SK-N-SH (cell line): ENCODE measurements at regions not wholly inside any gene's neighbourhood (a gene's known extent, or its start where the extent isn't known, plus 50 kb on each side); places are given as distances from the start of the nearest gene placed in this dataset.

Source experiments
- CTCF ChIA-PET: fragments of 300-600, 350-600 bp; formaldehyde crosslinking; extraction: SDS; loops from one replicate; lab custom pipeline; 2021; lab: Yijun Ruan, JAX
- POLR2A ChIA-PET: fragments of 350-600 bp; sonication (Branson Sonifier 250); formaldehyde crosslinking; extraction: SDS; loops from one replicate; lab custom pipeline; 2020; ENCODE audit warnings: antibody characterized with exemption, inconsistent platforms; lab: Yijun Ruan, JAX
- DNase-seq: peaks from one replicate; pipeline ENCODE4 v3.0.0; 2012
- H2AFZ ChIP-seq: fragments of 200-600 bp; sonication (generic); 2 replicates; pipeline ENCODE4 v1.8.1; 2016; ENCODE audit warnings: antibody characterized with exemption, mild to moderate bottlenecking, low read depth
- H3F3A ChIP-seq: fragments of 200-600 bp; sonication (generic); replicated peaks from 2 replicates; pipeline ENCODE3; 2016; ENCODE audit warnings: antibody characterized with exemption, mild to moderate bottlenecking; ENCODE audit not compliant: insufficient read depth
- H3K27ac ChIP-seq, 2 experiments: fragments of 200-500 bp in 1 of 2; fragments of 200-600 bp in 1 of 2; sonication (Bioruptor generic) in 1 of 2; sonication (generic), shearing (Covaris generic) in 1 of 2; 2 replicates each; pipeline versions ENCODE4 v1.5.1 to v1.6.1; 2014 to 2016; ENCODE audit warnings: low read depth in 2 of 2, inconsistent platforms in 1 of 2, low read length in 1 of 2, mild to moderate bottlenecking in 1 of 2, mixed read lengths in 1 of 2
- H3K27me3 ChIP-seq: fragments of 200-600 bp; sonication (generic), shearing (Covaris generic); 2 replicates; pipeline ENCODE4 v1.6.1; 2016; ENCODE audit warnings: mixed run types; ENCODE audit not compliant: insufficient read depth
- H3K36me3 ChIP-seq, 2 experiments: fragments of 200-500 bp in 1 of 2; fragments of 200-600 bp in 1 of 2; sonication (Bioruptor generic) in 1 of 2; sonication (generic) in 1 of 2; replicated peaks in 1 of 2; 2 replicates each; pipeline versions ENCODE3 to v1.5.1; 2014 to 2016; ENCODE audit warnings: low read length in 1 of 2, mild to moderate bottlenecking in 1 of 2; ENCODE audit not compliant: insufficient read depth in 2 of 2, control insufficient read depth in 1 of 2
- H3K4me1 ChIP-seq, 2 experiments: fragments of 200-500 bp in 1 of 2; fragments of 200-600 bp in 1 of 2; sonication (Bioruptor generic) in 1 of 2; sonication (generic), shearing (Covaris generic) in 1 of 2; 2 replicates each; pipeline versions ENCODE4 v1.5.1 to v1.6.1; 2014 to 2016; ENCODE audit warnings: low read depth in 1 of 2, low read length in 1 of 2, mixed run types in 1 of 2; ENCODE audit not compliant: insufficient read depth in 2 of 2, control insufficient read depth in 1 of 2
- H3K4me2 ChIP-seq: fragments of 200-600 bp; sonication (generic), shearing (Covaris generic); 2 replicates; pipeline ENCODE4 v1.6.1; 2017; ENCODE audit warnings: mixed run types
- H3K4me3 ChIP-seq, 2 experiments: fragments of 200-500 bp in 1 of 2; fragments of 200-600 bp in 1 of 2; sonication (Bioruptor generic) in 1 of 2; sonication (generic), shearing (Covaris generic) in 1 of 2; 2 replicates each; pipeline versions ENCODE4 v1.5.1 to v1.8.1; 2014 to 2016; ENCODE audit warnings: low read depth in 2 of 2, inconsistent platforms in 1 of 2, low read length in 1 of 2, mild to moderate bottlenecking in 1 of 2, mixed read lengths in 1 of 2, moderate library complexity in 1 of 2
- H3K79me2 ChIP-seq: fragments of 200-600 bp; sonication (generic); 2 replicates; pipeline ENCODE4 v1.8.1; 2017; ENCODE audit warnings: mild to moderate bottlenecking; ENCODE audit not compliant: insufficient read depth
- H3K9ac ChIP-seq: fragments of 200-600 bp; sonication (generic); 2 replicates; pipeline ENCODE4 v1.6.1; 2017; ENCODE audit warnings: mixed run types
- H3K9me2 ChIP-seq: fragments of 200-600 bp; sonication (generic); 2 replicates; pipeline ENCODE4 v1.6.1; 2017; ENCODE audit warnings: mixed run types
- H3K9me3 ChIP-seq: fragments of 200-600 bp; sonication (generic); 2 replicates; pipeline ENCODE4 v1.6.1; 2017; ENCODE audit warnings: mixed run types, mild to moderate bottlenecking, moderate library complexity
- H4K20me1 ChIP-seq: fragments of 200-600 bp; sonication (generic); 2 replicates; pipeline ENCODE4 v1.6.1; 2017; ENCODE audit warnings: mild to moderate bottlenecking, mixed run types; ENCODE audit not compliant: insufficient read depth
- CHD2 ChIP-seq: fragments of 150-350 bp; IDR thresholded peaks from 2 replicates; pipeline ENCODE4 v1.6.1; 2018; ENCODE audit warnings: low read length; ENCODE audit not compliant: partially characterized antibody
- EP300 ChIP-seq, 2 experiments: IDR thresholded peaks; 2 replicates each; pipeline versions ENCODE4 v1.4.0 to v1.6.1; 2012; ENCODE audit warnings: borderline replicate concordance in 1 of 2, low read depth in 1 of 2, low read length in 1 of 2
- EZH2phosphoT487 ChIP-seq: fragments of 200-600 bp; sonication (generic); IDR thresholded peaks from 2 replicates; pipeline ENCODE4 v1.6.1; 2017; ENCODE audit warnings: low read depth, mixed run types, mild to moderate bottlenecking, antibody characterized with exemption, moderate library complexity, borderline replicate concordance
- FOSL2 ChIP-seq: IDR thresholded peaks from 2 replicates; pipeline ENCODE4 v1.4.0; 2012; ENCODE audit warnings: low read depth, mild to moderate bottlenecking, moderate library complexity, borderline replicate concordance
- FOXJ3 ChIP-seq: sonication (generic); formaldehyde crosslinking; IDR thresholded peaks from 2 replicates; pipeline ENCODE4 v1.5.1; 2020; ENCODE audit warnings: mild to moderate bottlenecking, missing genetic modification reagents
- FOXM1 ChIP-seq: IDR thresholded peaks from 2 replicates; pipeline ENCODE4 v1.4.0; 2012; ENCODE audit warnings: low read depth, mild to moderate bottlenecking
- GABPA ChIP-seq: IDR thresholded peaks from 2 replicates; pipeline ENCODE4 v1.4.0; 2012; ENCODE audit warnings: low read depth, mild to moderate bottlenecking
- MAX ChIP-seq: IDR thresholded peaks from 2 replicates; pipeline ENCODE4 v1.4.0; 2012; ENCODE audit warnings: low read depth
- MEF2A ChIP-seq: IDR thresholded peaks from 2 replicates; pipeline ENCODE4 v1.4.0; 2012; ENCODE audit warnings: low read depth, borderline replicate concordance
- MXI1 ChIP-seq: IDR thresholded peaks from 2 replicates; pipeline ENCODE4 v1.6.1; 2012; ENCODE audit warnings: mild to moderate bottlenecking, low read depth, low read length, improper control_type of control experiment
- NFIC ChIP-seq: IDR thresholded peaks from 2 replicates; pipeline ENCODE4 v1.4.0; 2012; ENCODE audit warnings: borderline replicate concordance
- NRF1 ChIP-seq: IDR thresholded peaks from 2 replicates; pipeline ENCODE4 v1.6.1; 2012; ENCODE audit warnings: low read depth, mild to moderate bottlenecking, low read length
- PBX3 ChIP-seq: IDR thresholded peaks from 2 replicates; pipeline ENCODE4; 2012
- REST ChIP-seq: IDR thresholded peaks from 2 replicates; pipeline ENCODE4 v1.6.1; 2012; ENCODE audit warnings: mild to moderate bottlenecking, low read depth, low read length, moderate library complexity
- RFX5 ChIP-seq: IDR thresholded peaks from 2 replicates; pipeline ENCODE4 v1.6.1; 2012; ENCODE audit warnings: mild to moderate bottlenecking, improper control_type of control experiment, low read length
- RXRA ChIP-seq: IDR thresholded peaks from 2 replicates; pipeline ENCODE4 v1.4.0; 2012; ENCODE audit warnings: low read depth, mild to moderate bottlenecking, borderline replicate concordance
- TCF12 ChIP-seq: IDR thresholded peaks from 2 replicates; pipeline ENCODE4 v1.4.0; 2012
- TEAD4 ChIP-seq: IDR thresholded peaks from 2 replicates; pipeline ENCODE4 v1.4.0; 2012; ENCODE audit warnings: mild to moderate bottlenecking, borderline replicate concordance; ENCODE audit not compliant: insufficient read depth
- USF1 ChIP-seq: IDR thresholded peaks from 2 replicates; pipeline ENCODE4 v1.4.0; 2012; ENCODE audit warnings: low read depth, borderline replicate concordance
- USF2 ChIP-seq: fragments of 150-350 bp; IDR thresholded peaks from 2 replicates; pipeline ENCODE4 v1.6.1; 2017; ENCODE audit warnings: antibody characterized with exemption, low read length, low read depth, borderline replicate concordance
- WGBS: methylation state at CpG from one replicate; pipeline ENCODE4 v1.1.6; 2017; ENCODE audit warnings: low lambda C conversion rate; 5-methylcytosine and 5-hydroxymethylcytosine counted together

- Histone ChIP-seq H3K9me2 (no peaks in the 10 kb centered on the region), H3K36me3 (no peaks in the 10 kb centered on the region), H3F3A (no peaks in the 10 kb centered on the region), H3K79me2 (no peaks in the 10 kb centered on the region), H3K4me3 (no peak overlapping the region), H3K9ac (no peak overlapping the region), H4K20me1 (no peaks in the 10 kb centered on the region), H2AFZ (no peak overlapping the region), H3K27ac (no peak overlapping the region), H3K27me3 (no peaks in the 10 kb centered on the region), H3K9me3 (no peaks in the 10 kb centered on the region), H3K4me2 (no peak overlapping the region), H3K4me1 (no peaks in the 10 kb centered on the region; a peak in 1 of 4 replicates)
- DNase-seq, result no peak
- TF ChIP-seq MXI1, result no peak
- no peak for TF ChIP-seq NFIC
- TF ChIP-seq PBX3, result no peak
- TF ChIP-seq CHD2, result no peak
- no peak for TF ChIP-seq USF1
- TF ChIP-seq RXRA, result no peak
- TF ChIP-seq GABPA, result no peak
- TF ChIP-seq RFX5, result no peak
- TF ChIP-seq NRF1, result no peak
- TF ChIP-seq TEAD4, result no peak
- TF ChIP-seq FOXJ3 (CRISPR knock-in tag), result no peak
- no peak for TF ChIP-seq TCF12
- TF ChIP-seq MAX, result no peak
- POLR2A ChIA-PET, result no interaction called here
- CTCF ChIA-PET, result interaction anchor here (1.2 to 2.0 kb wide), 4 partner anchors 8 to 374 kb away, joined by 3 to 4 read pairs (median 3); no protein-coding TSS in a partner anchor
Measured at GRCh38 chr7:46714904-46715303, 793.8 kb upstream of the IGFBP3 start.

GRCh38 chr7:46713868-46714596, 793.0 kb upstream of the IGFBP3 start:
- H3K4me3 ChIP-seq, result no peak overlapping the region
- no peak overlapping the region for H3K4me2 ChIP-seq
- ChIA-PET CTCF (interaction anchor here (1.2 to 2.0 kb wide), 4 partner anchors 9 to 375 kb away, joined by 3 to 4 read pairs (median 3); no protein-coding TSS in a partner anchor), POLR2A (no interaction called here)
- H3K9me3 ChIP-seq, result no peaks in the 10 kb centered on the region
- no peaks in the 10 kb centered on the region for H3K79me2 ChIP-seq
- H3K9ac ChIP-seq, result no peak overlapping the region
- 65% methylated on average over 4 of the region's 4 CpGs for WGBS
- no peak overlapping the region for H3K27ac ChIP-seq
- H3K27me3 ChIP-seq, result no peaks in the 10 kb centered on the region
- DNase-seq, result no peak
- no peaks in the 10 kb centered on the region for H3K9me2 ChIP-seq
- no peaks in the 10 kb centered on the region; a peak in 1 of 4 replicates for H3K4me1 ChIP-seq
- no peaks in the 10 kb centered on the region for H4K20me1 ChIP-seq
- H3K36me3 ChIP-seq, result no peaks in the 10 kb centered on the region
- no peak overlapping the region for H2AFZ ChIP-seq
- no peaks in the 10 kb centered on the region for H3F3A ChIP-seq
- TF ChIP-seq FOXJ3 (CRISPR knock-in tag) (no peak), CHD2 (no peak), MAX (no peak), MEF2A (no peak), EP300 (IDR thresholded peaks at IDR 0.05; ENCODE audit: borderline replicate concordance in 1 of 2, low read depth in 1 of 2, low read length in 1 of 2) (no peak), USF2 (no peak), RXRA (no peak), NFIC (no peak), REST (no peak), FOSL2 (no peak), EZH2phosphoT487 (no peak), TEAD4 (no peak), RFX5 (no peak), MXI1 (no peak), FOXM1 (no peak)
